ENCODE measurements at regions not wholly inside any gene's neighbourhood (a gene's known extent, or its start where the extent isn't known, plus 50 kb on each side); places are given as distances from the start of the nearest gene placed in this dataset.

DNA sequence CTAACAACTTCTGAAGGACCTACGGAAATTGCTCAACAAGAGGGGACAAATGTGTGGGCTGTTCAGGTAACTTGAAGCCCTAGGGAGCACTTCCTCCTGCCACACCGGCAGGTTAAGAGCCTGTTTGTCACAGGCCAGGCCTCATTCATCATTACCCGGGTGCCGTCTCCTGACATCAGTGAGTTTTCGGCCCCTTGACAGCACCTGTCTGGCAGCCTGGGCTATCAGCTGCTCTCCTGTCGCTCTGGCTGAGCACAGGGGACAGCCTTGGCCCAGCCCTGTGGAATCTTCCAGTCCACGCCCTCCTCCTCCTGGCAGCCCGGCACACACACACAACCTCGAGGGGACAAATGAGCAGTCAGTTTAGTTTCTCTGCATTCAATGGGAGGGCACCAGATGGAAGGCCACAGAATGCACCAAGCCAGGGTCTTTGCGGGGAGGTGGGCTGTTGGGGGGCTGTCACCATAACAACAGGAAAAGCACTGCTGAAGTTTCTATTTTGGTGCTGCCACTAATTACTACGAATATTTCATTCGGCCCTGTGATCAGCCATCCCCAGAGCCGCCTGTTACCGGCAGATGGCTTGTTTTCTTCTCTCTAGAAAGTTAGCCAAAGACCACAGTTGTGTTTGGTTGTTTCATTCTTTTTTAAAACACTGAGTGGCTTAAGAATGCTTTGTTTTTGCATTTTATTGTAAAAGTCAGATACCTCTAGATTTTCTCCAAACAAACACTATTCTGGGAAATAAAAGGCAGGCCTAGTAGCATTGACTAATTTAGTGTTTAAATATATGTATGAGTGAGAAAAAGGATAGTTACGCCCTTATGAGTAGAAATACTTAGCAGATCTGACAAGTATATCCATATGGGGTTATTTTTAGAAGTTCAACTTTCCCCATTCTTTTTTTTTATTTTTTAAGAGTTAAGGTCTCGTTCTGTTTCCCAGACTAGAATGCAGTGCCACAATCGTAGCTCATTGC lies 189.9 kb upstream of the NDUFV2 start (continued):
- TF ChIP-seq NR2C2 (CRISPR knock-in tag; IDR thresholded peaks at IDR 0.05), result 0 out of 2 replicates have a peak, but pooled peaks have one; percentile 53
- no peak for TF ChIP-seq NR2C2 (tag; IDR thresholded peaks at IDR 0.05)
- TF ChIP-seq ZNF263 (CRISPR knock-in tag; IDR thresholded peaks at IDR 0.05; ENCODE audit: borderline replicate concordance), result peak; percentile 70; the same call in 1 of the 2 replicates
- TF ChIP-seq CREM (IDR thresholded peaks at IDR 0.05; ENCODE audit: low read depth), result peak; percentile 37
- 0 out of 2 replicates have a peak, but pooled peaks have one; percentile 46 for TF ChIP-seq ZNF324 (CRISPR knock-in tag; IDR thresholded peaks at IDR 0.05)
- no peak for TF ChIP-seq ZNF239 (CRISPR knock-in tag; IDR thresholded peaks at IDR 0.05)
- TF ChIP-seq ZNF175 (CRISPR knock-in tag; IDR thresholded peaks at IDR 0.05; ENCODE audit: low read depth), result 0 out of 2 replicates have a peak, but pooled peaks have one; percentile 44
- TF ChIP-seq SUPT5H (IDR thresholded peaks at IDR 0.05), result peak; percentile 50; the same call in 1 of the 2 replicates
- no peak for TF ChIP-seq ZNF778 (CRISPR knock-in tag; IDR thresholded peaks at IDR 0.05)
- TF ChIP-seq ZNF592 (IDR thresholded peaks at IDR 0.05), result peak; percentile 95
- TF ChIP-seq RERE (CRISPR knock-in tag; IDR thresholded peaks at IDR 0.05; ENCODE audit: borderline replicate concordance), result no peak
- TF ChIP-seq, protein P1, sequence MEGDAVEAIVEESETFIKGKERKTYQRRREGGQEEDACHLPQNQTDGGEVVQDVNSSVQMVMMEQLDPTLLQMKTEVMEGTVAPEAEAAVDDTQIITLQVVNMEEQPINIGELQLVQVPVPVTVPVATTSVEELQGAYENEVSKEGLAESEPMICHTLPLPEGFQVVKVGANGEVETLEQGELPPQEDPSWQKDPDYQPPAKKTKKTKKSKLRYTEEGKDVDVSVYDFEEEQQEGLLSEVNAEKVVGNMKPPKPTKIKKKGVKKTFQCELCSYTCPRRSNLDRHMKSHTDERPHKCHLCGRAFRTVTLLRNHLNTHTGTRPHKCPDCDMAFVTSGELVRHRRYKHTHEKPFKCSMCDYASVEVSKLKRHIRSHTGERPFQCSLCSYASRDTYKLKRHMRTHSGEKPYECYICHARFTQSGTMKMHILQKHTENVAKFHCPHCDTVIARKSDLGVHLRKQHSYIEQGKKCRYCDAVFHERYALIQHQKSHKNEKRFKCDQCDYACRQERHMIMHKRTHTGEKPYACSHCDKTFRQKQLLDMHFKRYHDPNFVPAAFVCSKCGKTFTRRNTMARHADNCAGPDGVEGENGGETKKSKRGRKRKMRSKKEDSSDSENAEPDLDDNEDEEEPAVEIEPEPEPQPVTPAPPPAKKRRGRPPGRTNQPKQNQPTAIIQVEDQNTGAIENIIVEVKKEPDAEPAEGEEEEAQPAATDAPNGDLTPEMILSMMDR (IDR thresholded peaks at IDR 0.05 in 2 of 3, conservative IDR thresholded peaks at IDR 0.05 in 1 of 3; ENCODE audit: insufficient read depth in 2 of 3, low read depth in 1 of 3, low read length in 3 of 3), result peak; percentile 14 to 39 (median 37); a peak in 4 of 6 replicates
- no peak for TF ChIP-seq NCOA4 (IDR thresholded peaks at IDR 0.05; ENCODE audit: partially characterized antibody)
- TF ChIP-seq ZNF23 (CRISPR knock-in tag; IDR thresholded peaks at IDR 0.05), result peak; percentile 11; the same call in 1 of the 2 replicates
- no peak for TF ChIP-seq NFYB (IDR thresholded peaks at IDR 0.05; ENCODE audit: extremely low read depth, insufficient read length)

Measured in K562 (cell line).